ENCODE measurements at regions not wholly inside any gene's neighbourhood (a gene's known extent, or its start where the extent isn't known, plus 50 kb on each side); places are given as distances from the start of the nearest gene placed in this dataset.
"Not testable (repeated sequence)": the region's sequence is repeated elsewhere in the genome, so short reads cannot be mapped to it uniquely, and the experiment has no call there.

DNA sequence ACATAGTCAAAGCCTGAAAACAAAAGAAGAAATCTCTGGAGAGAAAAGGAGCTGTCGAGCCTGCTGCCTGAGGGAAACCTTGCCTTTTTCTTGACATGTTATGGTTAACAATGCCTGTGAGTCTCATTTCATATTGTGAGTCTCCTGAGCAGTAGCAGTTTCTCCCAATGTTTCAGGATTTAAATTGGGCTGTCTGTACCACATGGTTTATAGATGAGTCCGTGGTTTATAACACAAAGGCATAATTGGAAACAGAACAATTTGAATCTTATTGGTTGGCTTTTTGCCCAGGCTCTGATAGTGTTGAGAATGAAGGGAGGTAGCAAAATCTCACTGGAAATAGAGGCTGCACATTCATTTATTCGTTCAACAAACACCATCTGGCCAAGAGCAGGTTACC is 540.9 kb downstream of the RAB38 start:
- no peak for DNase-seq (ENCODE audit: low spot score)

DNA sequence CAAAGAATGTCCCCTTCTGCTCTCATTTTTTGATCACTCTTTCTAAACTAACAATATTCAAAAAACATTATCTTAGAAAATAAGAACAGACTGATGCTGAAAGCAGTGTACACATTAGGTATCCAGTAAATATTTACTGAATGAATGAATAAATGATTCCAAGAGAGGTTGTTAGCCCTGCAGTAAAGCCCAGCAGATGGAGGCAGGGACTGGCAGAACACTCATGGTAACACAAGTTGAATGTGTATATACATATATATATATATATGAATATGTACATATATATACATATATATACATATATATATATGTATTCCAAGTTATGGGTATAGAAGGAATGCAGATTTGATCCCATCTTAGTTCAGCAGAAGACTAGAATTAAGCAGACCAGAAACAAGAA is 546.3 kb downstream of the RAB38 start:
- DNase-seq (ENCODE audit: low spot score) = no peak

DNA sequence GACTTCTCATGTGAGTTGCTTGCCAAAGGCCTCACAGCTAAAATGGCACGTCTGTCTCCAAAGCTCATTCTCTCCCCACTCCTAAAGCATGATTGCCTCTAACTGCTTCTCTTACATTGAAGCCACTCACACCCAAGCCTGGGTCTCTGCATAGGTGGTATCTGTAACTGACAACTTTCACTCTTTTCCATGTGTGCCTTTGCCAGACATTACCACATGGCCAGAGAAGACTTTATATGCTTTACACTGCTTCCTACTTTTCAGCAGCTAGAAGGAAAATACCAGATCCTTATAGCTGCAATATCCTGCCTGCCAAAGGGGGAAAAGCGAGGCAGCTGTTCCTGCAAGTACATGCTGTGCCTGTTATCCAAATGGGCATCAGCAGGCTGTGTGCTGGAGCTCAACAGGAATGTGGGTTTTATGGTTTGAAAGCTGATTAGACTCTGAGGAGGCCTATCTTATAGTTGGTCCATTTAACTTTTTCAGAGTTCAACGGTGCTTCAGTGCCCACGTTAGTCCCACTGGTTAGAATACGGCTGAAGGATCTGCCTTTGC is 547.1 kb downstream of the RAB38 start:
- DNase-seq (ENCODE audit: low spot score) = no peak

DNA sequence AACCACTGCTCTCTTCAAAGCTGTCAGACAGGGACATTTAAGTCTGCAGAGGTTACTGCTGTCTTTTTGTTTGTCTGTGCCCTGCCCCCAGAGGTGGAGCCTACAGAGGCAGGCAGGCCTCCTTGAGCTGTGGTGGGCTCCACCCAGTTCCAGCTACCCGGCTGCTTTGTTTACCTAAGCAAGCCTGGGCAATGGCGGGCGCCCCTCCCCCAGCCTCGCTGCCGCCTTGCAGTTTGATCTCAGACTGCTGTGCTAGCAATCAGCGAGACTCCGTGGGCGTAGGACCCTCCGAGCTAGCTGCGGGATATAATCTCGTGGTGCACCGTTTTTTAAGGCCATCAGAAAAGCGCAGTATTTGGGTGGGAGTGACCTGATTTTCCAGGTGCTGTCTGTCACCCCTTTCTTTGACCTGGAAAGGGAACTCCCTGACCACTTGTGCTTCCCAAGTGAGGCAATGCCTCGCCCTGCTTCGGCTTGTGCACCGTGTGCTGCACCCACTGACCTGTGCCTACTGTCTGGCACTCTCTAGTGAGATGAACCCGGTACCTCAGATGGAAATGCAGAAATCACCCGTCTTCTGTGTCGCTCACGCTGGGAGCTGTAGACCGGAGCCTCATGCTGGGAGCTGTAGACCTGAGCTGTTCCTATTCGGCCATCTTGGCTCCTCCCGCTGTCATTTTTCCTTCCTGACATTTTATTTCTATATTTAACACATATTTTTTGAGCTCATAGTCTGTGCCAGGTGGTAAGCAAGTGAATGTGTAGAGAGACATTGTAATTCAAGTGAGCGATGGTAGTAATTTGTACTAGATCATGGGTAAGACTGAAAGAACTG is 551.5 kb downstream of the RAB38 start:
- not testable (repeated sequence) for DNase-seq (ENCODE audit: low spot score)

DNA sequence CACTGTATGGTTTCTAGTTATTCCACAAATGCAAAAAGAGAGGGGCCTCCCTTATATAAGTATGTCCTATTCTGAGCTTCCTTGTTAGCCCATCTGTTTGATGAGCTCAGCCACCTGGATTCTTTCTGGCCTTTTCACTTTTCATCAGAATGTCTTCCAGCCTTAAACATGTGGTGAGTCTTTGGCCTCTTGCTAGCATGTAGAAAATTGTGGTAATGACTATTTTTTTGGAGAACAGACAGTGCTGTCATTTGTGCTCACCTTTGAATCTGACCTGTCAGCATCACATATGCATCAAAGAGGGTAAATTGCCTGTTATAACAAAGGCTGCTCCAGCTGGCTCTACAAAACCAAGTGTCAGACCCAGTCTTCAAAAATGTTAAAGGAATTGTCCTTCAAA is 558.7 kb downstream of the RAB38 start:
- no peak for DNase-seq (ENCODE audit: low spot score)

DNA sequence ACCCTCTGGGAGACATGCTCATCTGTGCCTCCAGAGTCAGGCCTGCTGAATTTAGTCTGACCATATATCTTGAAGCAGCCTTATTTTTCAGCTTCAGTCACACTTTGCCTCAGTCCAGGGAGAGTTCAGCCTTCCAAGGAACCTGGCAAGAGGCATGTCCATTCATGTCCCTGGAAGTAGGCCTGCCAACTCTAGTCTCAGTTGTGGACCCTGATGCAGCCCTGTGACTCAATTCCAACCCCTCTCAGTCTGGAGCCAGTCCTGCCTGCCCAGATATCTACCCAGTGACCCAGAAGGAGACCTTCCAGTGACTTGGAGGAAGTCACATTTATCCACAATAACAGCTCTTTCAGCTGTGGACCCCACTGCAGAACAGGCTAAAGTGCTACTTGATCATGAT is 566.6 kb downstream of the TMEM135 start:
- no peak for DNase-seq (ENCODE audit: low spot score)

DNA sequence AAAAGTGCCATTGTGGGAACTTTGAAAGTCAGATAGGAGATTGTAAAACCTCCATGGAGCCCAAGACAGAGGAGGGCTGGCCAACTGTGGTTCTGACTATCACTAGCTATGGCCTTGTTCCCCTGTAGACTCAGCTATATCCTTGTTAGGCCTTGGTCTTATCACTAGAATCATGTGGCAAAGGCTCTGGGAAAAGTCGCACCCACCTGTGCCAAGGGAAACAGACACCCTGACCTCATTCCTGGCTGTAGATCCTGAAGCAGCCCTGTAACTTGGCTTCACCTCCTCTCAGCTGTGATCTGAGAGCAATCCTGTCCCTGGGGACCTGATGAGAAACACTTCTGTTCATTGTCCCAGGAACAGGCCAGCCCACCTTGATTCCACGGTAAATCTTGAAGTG is 566.2 kb downstream of the TMEM135 start:
- DNase-seq (ENCODE audit: low spot score) = no peak

DNA sequence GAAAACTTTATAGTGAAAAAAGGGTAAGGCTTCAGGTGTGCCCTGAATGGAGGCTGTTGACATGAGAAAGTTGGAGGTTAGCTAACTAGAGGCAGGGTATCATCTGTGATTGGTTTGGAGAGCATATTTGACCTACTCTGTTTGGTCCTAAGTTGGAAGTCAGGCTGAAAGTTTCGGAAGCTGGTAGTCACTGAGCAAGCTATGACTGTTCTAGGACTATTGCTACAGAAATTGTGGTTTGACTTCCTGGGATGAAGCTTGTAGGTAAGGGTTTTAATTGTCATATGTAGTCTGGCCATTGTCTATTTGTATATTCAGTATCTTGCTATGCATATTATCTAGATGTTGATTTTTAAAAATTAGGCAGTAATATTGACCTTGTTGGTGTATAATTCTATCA is 565.0 kb downstream of the TMEM135 start:
- DNase-seq (ENCODE audit: low spot score) = no peak

DNA sequence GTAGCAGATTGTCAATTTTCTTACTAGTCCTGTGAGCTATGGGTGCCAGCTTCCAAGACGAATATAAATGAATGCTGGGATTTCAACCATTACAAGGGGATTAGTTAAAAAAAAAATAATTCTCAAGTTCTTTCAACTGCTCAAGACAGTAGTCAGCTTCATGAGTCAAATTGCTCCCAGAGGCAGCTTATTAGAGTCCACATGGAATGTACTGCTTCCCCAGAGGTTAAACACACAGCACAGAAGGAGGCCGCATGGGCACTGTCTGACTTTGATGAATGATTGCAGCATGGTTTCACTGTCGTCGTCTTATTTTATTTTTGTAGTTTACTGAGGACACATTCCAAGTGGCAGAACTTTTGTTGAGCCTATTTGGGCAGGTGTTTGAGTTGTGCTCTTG is 563.2 kb downstream of the TMEM135 start:
- no peak for DNase-seq (ENCODE audit: low spot score)

DNA sequence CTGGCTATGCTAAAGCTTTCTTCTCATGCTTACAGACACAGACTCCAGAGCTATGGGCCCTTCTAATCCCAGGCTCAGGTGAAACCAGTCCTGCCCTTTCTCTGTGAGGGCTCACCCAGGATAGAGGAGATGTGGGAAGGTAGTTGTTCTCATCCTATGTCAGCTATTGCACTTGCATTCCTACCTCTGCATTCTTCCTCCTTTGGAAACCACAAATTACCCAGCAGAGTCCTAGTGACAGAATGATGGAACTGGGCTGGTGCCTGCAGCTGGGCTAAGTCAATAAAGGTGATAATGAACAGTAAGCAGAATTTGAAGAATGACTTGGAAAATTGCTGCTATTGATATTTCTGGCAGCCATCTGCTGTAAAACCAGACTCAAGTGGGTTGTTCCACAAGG is 560.0 kb downstream of the TMEM135 start:
- no peak for DNase-seq (ENCODE audit: low spot score)

DNA sequence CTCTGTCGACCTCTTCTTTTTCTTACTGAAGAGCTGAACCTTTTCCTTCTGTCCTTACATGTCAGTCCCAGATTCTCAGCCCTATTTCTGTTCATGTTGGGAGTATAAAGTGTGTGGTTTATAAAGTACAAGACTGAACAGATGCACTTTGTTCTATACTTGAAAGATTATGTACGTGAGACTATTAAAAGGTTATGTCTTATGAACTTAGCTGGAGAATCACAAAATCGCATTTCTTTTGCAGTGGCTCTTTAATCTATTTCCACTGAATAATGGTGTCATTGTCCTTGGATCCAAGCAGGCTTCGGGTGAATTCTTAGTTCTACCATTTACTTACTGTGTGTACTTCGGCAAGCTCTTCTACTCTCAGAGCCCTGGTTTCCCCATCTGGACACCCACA is 558.4 kb downstream of the TMEM135 start:
- DNase-seq (ENCODE audit: low spot score) = no peak

DNA sequence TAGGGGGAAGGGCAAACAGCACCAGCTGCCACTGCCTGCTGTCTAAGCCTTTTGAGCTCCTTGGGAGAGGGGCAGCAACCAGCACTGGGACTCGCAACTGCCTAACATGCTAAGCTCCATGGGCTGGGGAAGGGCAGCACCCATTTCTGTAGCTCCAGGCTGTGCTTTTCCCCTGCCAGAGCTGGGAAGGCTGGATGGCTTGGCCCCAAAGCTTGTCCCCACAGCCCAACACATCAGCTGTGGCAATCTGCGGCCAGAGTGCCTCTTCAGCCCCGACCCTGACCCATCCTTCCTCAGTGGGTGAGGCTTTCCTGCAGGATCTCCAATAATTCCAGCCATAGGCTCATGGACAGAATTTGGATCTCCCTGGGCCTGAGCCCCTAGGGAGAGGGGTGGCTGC is 551.3 kb downstream of the TMEM135 start:
- no peak for DNase-seq (ENCODE audit: low spot score)

DNA sequence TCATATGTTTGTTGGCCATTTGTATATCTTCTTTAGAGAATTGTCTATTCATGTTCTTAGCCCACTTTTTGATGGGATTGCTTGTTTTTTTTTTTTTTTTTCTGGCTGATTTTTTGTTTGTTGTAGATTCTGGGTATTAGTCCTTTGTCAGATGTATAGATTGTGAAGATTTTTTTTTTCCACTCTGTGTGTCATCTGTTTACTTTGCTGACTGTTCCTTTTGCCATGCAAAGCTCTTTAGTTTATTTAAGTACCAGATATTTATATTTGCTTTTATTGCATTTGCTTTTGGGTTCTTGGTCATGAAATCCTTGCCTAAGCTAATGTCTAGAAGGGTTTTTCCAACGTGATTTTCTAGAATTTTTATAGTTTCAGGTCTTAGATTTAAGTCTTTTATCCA is 547.9 kb downstream of the TMEM135 start:
- not testable (repeated sequence) for DNase-seq (ENCODE audit: low spot score)

DNA sequence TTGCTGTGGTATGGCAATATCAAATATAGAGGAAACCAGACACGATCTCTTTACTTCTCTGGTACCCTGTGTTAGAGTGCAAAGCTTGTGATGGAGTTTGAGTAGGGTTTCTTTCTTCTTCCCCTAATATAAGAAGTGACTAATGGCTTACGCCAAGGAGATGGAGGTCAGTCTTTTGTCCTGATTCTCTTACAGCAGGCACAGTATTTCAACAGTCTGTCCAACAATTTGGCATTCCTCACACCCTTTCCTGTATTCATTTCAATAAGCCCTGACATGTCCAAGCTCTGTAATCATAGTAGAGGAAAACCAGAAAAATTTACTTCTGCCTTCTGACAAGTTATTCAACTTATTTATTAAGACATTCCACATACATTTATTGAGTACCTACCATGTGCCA is 546.2 kb downstream of the TMEM135 start:
- DNase-seq (ENCODE audit: low spot score) = no peak

DNA sequence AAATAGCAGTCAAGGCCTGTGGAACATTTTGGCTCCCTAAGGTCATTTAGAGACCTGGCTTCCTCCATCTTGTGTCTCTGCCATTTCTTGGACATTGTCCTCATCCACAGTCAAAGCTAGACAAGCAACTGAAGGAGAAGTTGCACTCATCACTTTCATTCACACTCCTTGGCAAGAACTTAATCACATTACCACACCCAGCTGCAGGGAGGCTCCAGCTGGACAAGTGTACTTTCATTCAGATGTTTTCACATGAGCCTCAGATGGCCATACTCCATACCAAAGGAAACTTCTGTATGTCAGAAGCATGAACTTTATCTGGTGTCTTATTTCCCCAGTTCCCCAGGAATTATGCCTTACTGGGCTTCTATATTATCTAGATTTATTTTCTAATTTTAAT is 537.4 kb downstream of the TMEM135 start:
- no peak for DNase-seq (ENCODE audit: low spot score)

DNA sequence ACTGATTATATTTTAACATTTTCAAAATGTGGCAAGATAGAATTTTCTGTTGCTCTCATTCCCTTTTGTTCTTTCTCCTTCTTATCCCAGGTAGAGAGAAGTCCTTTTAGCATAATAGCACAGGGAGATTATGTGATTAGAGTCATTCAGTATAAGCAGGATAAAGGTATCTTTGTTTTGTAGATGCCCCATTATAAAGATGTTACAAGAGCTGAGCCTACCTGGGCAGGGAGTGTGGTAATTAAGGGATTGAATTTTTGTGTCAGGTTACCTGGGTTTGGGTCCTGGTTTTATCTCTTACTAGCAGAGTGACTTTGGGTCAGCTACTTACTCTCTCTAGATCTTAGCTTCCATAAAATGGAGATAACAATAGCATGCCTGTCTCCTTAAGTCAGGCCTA is 536.5 kb downstream of the TMEM135 start:
- DNase-seq (ENCODE audit: low spot score) = no peak

DNA sequence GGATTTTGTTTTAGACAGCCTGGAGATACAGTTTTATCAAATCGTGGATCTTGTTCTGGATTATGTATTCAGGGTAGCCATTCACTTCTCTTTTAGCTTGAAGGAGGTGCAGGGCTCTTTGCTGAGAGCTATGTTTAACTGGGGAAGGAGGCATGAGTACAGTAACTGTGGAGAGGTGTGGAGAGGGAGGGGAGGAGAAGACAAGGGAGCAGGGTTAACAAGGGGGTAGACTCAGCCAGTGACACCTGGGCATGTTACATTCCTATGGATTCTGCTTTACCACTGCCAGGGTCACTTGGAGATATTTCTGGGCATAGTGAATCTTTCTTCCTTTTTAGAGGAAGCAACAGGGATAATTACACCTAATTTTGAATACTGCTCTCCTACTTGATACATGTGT is 536.0 kb downstream of the TMEM135 start:
- DNase-seq (ENCODE audit: low spot score) = no peak

DNA sequence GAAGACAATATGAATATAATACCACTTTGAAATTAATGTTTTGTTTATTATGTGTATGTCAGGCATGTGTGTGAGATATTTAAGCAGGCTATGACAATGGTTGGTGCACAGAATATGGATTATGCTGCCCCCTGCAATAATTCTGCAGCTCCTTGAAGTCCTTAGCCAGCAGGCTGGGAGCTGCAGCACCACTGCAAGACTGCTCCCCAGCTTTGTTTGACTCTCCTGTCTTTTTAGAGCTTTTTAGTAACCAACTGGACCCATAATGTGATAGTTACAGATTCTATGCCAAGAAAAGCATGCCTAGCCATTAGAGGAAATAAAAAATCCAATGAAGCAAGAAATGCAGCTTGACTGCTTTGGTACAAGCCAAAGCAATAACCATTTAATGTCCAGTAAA is 535.1 kb downstream of the TMEM135 start:
- no peak for DNase-seq (ENCODE audit: low spot score)

DNA sequence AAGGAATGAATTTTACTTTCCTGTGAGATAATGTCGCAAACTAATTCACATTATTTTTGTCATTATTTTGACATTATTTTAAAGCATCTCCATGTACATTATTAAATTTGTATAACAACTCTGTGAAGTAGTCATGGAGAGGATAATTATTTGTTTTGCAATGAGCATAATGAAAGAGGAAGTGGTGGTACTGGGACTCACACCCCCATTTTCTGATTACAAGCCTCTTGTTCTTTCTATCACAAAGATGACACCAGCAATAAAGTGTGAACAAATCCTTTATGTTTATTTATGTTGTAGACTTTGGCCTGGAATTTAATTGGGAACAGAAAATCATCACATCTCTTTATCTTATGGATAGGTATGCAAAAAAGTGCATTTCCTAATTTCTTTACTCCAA is 522.6 kb downstream of the TMEM135 start:
- no peak for DNase-seq (ENCODE audit: low spot score)

DNA sequence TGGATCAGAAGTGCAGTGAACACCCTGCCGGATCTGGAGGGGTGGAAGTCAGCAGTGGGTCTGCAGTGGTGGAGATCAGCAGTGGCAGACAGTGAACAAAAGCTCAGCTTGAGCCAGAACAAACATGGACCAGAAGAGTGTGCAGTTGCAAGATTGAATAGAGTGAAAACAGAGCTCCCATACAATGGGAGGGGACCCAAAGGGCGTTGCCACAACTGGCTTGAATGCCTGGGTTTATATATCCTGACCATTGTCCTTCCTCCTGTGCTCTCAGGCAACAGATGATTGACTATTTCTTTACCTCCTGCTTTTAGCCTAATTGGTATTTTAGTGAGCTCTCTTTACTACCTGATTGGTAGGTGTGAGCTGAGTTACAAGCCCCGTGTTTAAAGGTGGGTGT is 522.1 kb downstream of the TMEM135 start:
- DNase-seq (ENCODE audit: low spot score) = not testable (repeated sequence)

DNA sequence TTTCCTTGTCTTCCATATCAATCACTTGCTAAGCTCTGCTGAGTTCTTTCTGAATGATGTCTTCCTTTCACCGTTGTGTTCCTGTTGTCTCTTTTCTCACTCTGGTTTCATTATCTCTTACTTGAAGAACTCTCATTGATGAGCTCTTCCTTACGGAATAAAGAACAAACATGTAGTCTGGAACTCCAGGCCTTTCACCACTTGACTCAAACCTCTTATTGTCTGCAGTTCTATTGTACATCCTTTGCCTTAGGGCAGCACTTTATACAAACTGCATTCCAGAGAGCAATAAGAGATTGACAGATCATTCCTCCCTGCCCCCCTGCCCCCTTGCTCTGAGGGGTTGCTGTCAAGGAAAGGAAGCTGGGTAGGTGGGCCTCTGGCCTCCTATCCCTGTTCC is 517.4 kb downstream of the TMEM135 start:
- DNase-seq (ENCODE audit: low spot score) = no peak

DNA sequence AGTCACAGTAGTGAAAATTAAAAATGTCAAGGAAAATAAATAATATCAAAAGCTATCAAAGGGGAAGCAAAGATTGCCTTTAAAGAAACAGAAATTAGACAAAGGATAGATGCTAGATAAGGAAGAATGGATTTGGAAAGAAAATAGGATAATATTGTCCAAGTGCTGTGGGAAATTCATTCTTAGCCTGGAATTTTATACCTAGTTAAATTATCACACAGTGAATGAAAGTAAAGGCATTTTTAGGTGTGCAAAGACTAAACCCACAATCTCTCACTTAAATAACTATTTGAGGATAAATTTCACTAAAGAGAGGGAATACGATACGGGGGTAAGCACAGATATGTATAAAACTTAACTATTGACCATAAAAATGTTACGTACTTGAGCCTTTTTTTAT is 511.1 kb downstream of the TMEM135 start:
- no peak for DNase-seq (ENCODE audit: low spot score)

DNA sequence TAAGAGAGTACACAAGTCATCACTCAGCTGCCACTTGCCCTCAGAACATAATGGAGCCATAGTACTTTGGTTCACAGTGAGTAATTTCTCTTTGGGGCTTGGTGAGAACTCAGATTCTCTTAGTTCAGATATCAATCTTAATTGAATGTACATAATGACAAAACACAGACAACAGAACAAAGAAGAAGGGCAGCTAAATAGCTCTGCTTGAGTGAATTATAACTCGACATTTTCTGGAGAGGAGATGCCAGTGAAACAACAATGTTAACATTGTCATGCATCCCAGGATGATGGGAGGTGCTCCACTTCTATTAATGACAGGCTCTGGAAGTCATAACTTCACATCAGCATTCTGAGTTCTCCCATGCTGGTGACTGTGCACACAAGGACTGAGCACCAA is 508.1 kb downstream of the TMEM135 start:
- no peak for DNase-seq (ENCODE audit: low spot score)

DNA sequence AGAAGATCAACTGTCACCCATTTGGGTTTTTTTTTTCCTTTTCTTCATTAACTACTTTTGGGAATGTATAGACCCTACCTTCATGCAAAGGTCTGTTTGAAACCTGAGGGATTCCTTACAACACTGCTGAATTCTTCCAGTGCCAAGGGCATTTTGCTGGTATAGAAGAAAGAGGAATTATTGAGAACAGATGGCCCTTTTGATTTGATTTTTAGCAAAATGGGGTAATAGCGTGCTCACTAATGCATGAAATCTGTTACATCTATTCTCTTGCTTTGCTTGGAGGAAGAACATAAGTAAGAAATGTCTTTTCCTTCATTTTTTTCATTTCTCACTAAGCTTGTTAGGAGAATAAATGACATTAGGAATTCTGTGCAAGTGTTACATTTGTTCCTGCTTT is 501.9 kb downstream of the TMEM135 start:
- no peak for DNase-seq (ENCODE audit: low spot score)
